GM12891 (cell line): ENCODE measurements at regions not wholly inside any gene's neighbourhood (a gene's known extent, or its start where the extent isn't known, plus 50 kb on each side); places are given as distances from the start of the nearest gene placed in this dataset.
A peak's percentile ranks its signal among the peaks of the same experiment; 100 is the strongest.
"Not testable (repeated sequence)": the region's sequence is repeated elsewhere in the genome, so short reads cannot be mapped to it uniquely, and the experiment has no call there.

Experiments
- DNase-seq: peaks from one replicate; pipeline ENCODE4 v3.0.0; 2011; ENCODE audit warnings: low spot score; ENCODE audit not compliant: insufficient read length
- FAIRE-seq: peaks from 2 replicates; lab custom pipeline; 2011; peaks lifted over from hg19 to GRCh38; lab: Jason Lieb, UNC
- PAX5 ChIP-seq: IDR thresholded peaks from 2 replicates; pipeline ENCODE4 v1.6.1; 2011; ENCODE audit warnings: low read length, moderate library complexity, mild to moderate bottlenecking; ENCODE audit not compliant: insufficient read depth, severe bottlenecking
- POLR2A ChIP-seq: IDR thresholded peaks from 2 replicates; pipeline ENCODE4 v1.6.1; 2011; ENCODE audit warnings: low read depth, low read length, control low read depth
- POLR2AphosphoS5 ChIP-seq: IDR thresholded peaks from 2 replicates; pipeline ENCODE4 v1.6.1; 2011; ENCODE audit warnings: low read depth, low read length, control low read depth
- POU2F2 ChIP-seq: IDR thresholded peaks from 2 replicates; pipeline ENCODE4 v1.6.1; 2011; ENCODE audit warnings: low read depth, mild to moderate bottlenecking, control low read depth, low read length, moderate library complexity
- SPI1 ChIP-seq: IDR thresholded peaks from 2 replicates; pipeline ENCODE4 v1.6.1; 2011; ENCODE audit warnings: low read depth, low read length, control low read depth
- TAF1 ChIP-seq: IDR thresholded peaks from 2 replicates; pipeline ENCODE4 v1.6.1; 2011; ENCODE audit warnings: low read depth, low read length, control low read depth

GRCh38 chr6:156676721-156677120 is 100.5 kb upstream of the ARID1B start:
- FAIRE-seq (no peak), DNase-seq (no peak)
- TF ChIP-seq POU2F2 (no peak), POLR2A (no peak), SPI1 (no peak), POLR2AphosphoS5 (no peak)

- no peak for DNase-seq
- TF ChIP-seq POLR2A (no peak), SPI1 (peak; percentile 23; the same call in 1 of the 2 replicates)
- peak; percentile 72 for FAIRE-seq
These were observed 103.0 kb upstream of the ARID1B start for GRCh38 chr6:156674197-156674596.

DNA sequence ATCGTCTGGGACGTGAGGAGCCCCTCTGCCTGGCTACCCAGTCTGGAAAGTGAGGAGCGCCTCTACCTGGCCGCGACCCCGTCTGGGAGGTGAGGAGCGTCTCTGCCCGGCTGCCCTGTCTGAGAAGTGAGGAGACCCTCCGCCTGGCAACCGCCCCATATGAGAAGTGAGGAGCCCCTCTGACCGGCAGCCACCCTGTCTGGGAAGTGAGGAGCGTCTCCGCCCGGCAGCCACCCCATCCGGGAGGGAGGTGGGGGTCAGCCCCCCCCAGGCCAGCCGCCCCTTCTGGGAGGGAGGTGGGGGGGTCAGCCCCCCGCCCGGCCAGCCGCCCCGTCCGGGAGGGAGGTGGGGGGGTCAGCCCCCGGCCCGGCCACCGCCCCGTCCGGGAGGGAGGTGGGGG is 107.1 kb upstream of the ARID1B start:
- not testable (repeated sequence) for DNase-seq, FAIRE-seq

- DNase-seq (no peak), FAIRE-seq (no peak)
- TF ChIP-seq TAF1 (no peak), PAX5 (no peak), POLR2A (no peak), POU2F2 (no peak), POLR2AphosphoS5 (no peak), SPI1 (no peak)
These were observed 115.1 kb upstream of the ARID1B start for GRCh38 chr6:156662025-156662445.

GRCh38 chr6:156660389-156660788 is 116.8 kb upstream of the ARID1B start:
- FAIRE-seq, result no peak
- DNase-seq, result no peak

GRCh38 chr6:156659822-156660198 is 117.4 kb upstream of the ARID1B start:
- no peak for DNase-seq
- TF ChIP-seq PAX5 (no peak), POU2F2 (no peak), POLR2AphosphoS5 (no peak), SPI1 (no peak), POLR2A (no peak), TAF1 (no peak)
- FAIRE-seq, result no peak

More at GRCh38 chr6:156660389-156660788, 116.8 kb upstream of the ARID1B start:
- no peak for TF ChIP-seq TAF1

DNA sequence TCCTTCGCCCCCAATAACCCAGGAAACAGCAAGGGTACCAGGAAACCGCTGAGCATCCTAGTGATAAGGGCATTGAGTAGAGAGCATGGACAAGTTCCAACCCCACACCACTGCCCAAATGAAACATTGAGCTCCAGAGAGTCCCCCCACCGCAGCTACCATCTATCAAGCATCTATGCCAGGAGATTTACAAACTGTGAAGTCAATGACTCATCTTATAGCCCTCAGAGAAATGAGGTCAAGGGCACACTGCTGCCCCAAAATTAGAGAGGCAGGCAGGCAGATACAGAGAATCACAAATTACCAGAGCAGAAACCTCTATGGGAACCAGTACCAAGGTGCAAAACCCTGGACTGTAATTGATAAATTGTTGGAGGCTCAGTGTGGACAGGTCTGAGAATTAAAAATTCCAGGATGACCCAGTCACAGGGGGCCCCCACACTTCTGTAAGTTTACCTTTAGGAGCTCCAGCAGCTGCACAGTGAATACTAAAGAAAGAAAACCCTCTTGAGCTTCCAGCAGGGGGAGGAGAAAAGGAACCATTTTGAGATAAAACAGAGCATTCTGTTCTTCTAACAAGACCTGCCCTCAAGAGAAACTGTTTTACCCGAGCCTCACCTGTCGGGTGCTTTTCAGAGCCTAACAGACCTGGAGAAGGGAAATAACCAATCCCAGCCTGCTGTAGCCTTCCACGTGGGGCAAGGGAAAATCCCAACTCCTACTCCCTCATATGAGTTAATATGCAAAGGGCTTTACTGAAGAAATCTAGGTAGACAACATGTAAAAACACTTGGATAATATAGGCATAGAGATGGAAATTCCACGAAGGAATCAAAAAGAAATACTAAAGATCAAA is 118.0 kb upstream of the ARID1B start:
- FAIRE-seq (no peak), DNase-seq (no peak)
- TF ChIP-seq POU2F2, result no peak
- no peak for TF ChIP-seq SPI1
- TF ChIP-seq PAX5, result no peak

DNA sequence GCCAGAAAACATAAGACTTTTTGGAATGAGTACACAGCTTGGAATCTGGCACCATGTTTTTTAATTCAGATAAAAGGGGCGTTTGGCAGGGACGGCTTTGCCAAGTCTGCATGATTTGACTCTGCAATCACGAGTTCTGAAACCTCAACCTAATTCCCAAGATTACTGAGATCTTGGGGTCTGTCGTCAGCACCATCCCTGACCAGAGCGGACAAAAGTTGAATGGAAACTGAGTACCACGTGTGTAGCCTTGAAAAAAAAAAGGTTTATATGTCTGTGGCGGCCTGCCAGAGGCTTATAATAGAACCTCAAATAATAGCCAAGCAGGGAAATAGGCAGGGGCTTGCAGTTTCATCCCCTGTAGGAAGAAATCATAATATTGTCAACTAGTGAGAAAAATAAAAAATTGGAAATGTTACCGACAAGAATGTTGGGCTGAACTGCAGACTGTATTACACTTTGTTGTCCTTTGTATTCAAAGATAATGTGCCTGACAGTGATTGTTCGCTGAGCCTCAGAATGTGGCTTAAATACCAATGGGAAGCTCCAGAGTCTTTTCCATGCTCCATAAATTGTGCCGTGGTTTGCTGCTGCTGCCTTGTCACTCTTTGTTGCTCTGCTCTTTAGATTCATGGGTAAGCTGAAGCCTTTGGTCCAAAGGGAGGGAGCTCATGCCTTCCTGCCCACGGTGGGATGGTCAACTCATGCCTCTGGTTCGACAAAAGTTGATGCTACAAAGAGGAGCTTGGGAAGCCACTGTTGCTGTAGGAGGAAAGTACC is 118.8 kb upstream of the ARID1B start:
- FAIRE-seq (no peak), DNase-seq (no peak)
- no peak for TF ChIP-seq TAF1
- no peak for TF ChIP-seq POLR2AphosphoS5
- TF ChIP-seq POLR2A, result no peak
- TF ChIP-seq SPI1, result no peak
- TF ChIP-seq PAX5, result no peak
- no peak for TF ChIP-seq POU2F2

DNA sequence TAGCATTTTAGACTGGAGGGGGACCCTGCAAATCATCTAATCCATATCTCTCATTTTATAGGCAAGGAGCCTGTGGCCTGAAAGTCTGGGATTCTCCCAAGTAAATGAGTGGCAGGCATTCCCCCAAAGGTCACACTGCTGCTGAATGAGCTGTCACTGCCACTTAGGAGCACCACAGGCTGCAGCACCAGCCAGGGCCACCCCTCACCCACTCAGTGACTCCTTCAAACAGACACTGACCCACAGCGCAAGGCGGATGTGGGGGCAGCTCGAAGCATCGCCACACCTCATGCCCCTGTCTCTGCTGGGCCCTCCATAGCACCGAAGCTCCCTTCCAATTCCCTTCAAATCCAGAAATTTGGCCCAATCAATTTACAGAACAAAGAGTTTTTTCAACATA is 119.9 kb upstream of the ARID1B start:
- TF ChIP-seq POLR2AphosphoS5 (no peak), POU2F2 (no peak), PAX5 (no peak)
- DNase-seq (no peak), FAIRE-seq (no peak)

DNA sequence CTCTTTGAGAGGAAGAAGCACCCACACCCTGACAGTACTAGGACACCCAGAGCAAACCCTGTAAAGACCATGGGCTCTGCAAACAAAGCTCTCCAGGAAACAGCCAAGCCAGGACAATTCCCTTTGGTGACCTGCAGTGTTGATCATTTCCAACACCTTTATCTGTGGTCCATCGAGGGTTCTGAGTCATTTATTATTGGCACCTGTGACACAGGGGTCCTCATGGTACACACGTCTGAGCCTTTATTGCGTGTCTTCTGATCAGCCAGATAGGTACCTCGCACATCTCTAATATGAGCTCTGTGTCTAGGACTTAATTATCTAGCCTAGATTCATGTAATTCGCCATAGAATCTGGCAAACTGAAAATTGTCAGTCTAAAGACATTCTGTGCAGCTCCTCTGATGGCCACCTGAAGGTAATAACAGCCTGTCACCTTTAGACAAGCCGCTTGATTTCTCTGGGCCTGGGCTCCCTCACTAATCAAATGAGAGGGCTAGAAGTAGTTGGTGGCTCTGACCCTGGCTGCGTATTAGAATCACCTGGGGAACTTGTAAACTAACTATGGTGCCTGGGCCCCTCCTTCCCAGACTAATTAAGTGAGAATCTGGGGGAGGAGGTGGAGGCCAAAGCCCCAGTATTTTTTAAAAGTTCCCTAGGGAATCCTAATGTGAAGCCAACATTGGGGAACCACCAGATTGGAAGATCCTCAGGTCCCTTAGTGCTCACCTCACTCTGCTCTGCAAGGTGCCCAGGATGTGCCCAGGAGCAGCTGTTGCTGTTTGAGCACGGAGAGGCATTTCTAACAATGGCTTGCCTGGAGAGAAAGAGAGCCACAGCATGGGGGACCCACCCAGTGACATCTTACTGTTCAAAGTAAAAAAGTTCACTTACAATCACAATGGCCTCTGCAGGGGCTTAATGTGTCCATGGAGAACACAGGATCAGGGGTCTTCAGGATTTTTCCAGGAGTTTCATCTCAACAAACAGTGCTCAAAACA is 122.0 kb upstream of the ARID1B start:
- DNase-seq (no peak), FAIRE-seq (no peak)
- no peak for TF ChIP-seq POU2F2
- TF ChIP-seq POLR2AphosphoS5, result no peak
- no peak for TF ChIP-seq TAF1
- TF ChIP-seq SPI1, result no peak
- TF ChIP-seq POLR2A, result no peak
- TF ChIP-seq PAX5, result no peak
